ENCODE measurements at regions not wholly inside any gene's neighbourhood (a gene's known extent, or its start where the extent isn't known, plus 50 kb on each side); places are given as distances from the start of the nearest gene placed in this dataset.

GRCh38 chr19:29417048-29417447 lies 108.7 kb upstream of the VSTM2B start:
- Histone ChIP-seq H3K9ac (ENCODE audit: low read length) (no peak overlapping the region), H3K4me1 (ENCODE audit: control insufficient read depth in 2 of 2, insufficient read depth in 2 of 2, low read length in 2 of 2) (no peaks in the 10 kb centered on the region), H3K4me2 (replicated peaks; ENCODE audit: low read depth, low read length, poor library complexity, severe bottlenecking) (no peak overlapping the region), H3K27ac (ENCODE audit: low read length in 2 of 2) (no peak overlapping the region), H2AFZ (ENCODE audit: insufficient read depth, low read depth, low read length, poor library complexity, severe bottlenecking) (no peak overlapping the region), H3K9me3 (ENCODE audit: control extremely low read depth in 1 of 3, control insufficient read depth in 2 of 3, insufficient read depth in 1 of 3, low read length in 2 of 3) (peaks cover 0 to 38% (median 0%) of the 10 kb centered on the region in 3 donors), H3K27me3 (replicated peaks in 1 of 4; ENCODE audit: control extremely low read depth in 1 of 4, control insufficient read depth in 3 of 4, insufficient read depth in 4 of 4, low read length in 3 of 4) (no peaks in the 10 kb centered on the region), H3K36me3 (replicated peaks in 1 of 2; ENCODE audit: control extremely low read depth in 1 of 2, control insufficient read depth in 1 of 2, extremely low read depth in 1 of 2, insufficient read depth in 2 of 2, low read length in 1 of 2) (no peaks in the 10 kb centered on the region), H3K4me3 (ENCODE audit: control extremely low read depth in 1 of 5, extremely low read depth in 1 of 5, insufficient read depth in 1 of 5, low read depth in 2 of 5, low read length in 4 of 5) (no peak overlapping the region), H3K79me2 (ENCODE audit: control insufficient read depth, insufficient read depth, low read length) (no peaks in the 10 kb centered on the region), H4K20me1 (ENCODE audit: control insufficient read depth, insufficient read depth, low read length, poor library complexity, severe bottlenecking) (no peaks in the 10 kb centered on the region)
- H3K9me3 Mint-ChIP-seq (ENCODE audit: insufficient read depth), result peaks cover 3% of the 10 kb centered on the region
- H3K4me3 Mint-ChIP-seq, result no peak overlapping the region
- WGBS (ENCODE audit: insufficient coverage), result 100% methylated on average over 2 of the region's 4 CpGs
- ATAC-seq (ENCODE audit: low read depth) (no peak), DNase-seq (no peak)
- POLR2A ChIA-PET, result no interaction called here
- no peaks in the 10 kb centered on the region for H3K4me1 Mint-ChIP-seq
- no peaks in the 10 kb centered on the region for H3K27me3 Mint-ChIP-seq
- CTCF ChIA-PET, result no interaction called here
- TF ChIP-seq EZH2 (IDR thresholded peaks at IDR 0.05; ENCODE audit: borderline replicate concordance, insufficient read depth, low read depth, low read length, poor library complexity, severe bottlenecking), result no peak
- no peak for TF ChIP-seq CTCF (IDR thresholded peaks at IDR 0.05)
- intact Hi-C loops (cut with micrococcal nuclease), result no loop called here
- no peak overlapping the region for H3K27ac Mint-ChIP-seq

GRCh38 chr19:29418201-29418600 lies 107.6 kb upstream of the VSTM2B start:
- intact Hi-C loops (cut with micrococcal nuclease), result no loop called here
- Mint-ChIP-seq H3K4me3 (no peak overlapping the region), H3K27ac (no peak overlapping the region), H3K27me3 (no peaks in the 10 kb centered on the region), H3K9me3 (ENCODE audit: insufficient read depth) (peaks cover 3% of the 10 kb centered on the region), H3K4me1 (no peaks in the 10 kb centered on the region)
- POLR2A ChIA-PET, result no interaction called here
- H4K20me1 ChIP-seq (ENCODE audit: control insufficient read depth, insufficient read depth, low read length, poor library complexity, severe bottlenecking), result no peaks in the 10 kb centered on the region
- DNase-seq (no peak), ATAC-seq (ENCODE audit: low read depth) (no peak)
- no peak for TF ChIP-seq CTCF (IDR thresholded peaks at IDR 0.05)
- TF ChIP-seq EZH2 (IDR thresholded peaks at IDR 0.05; ENCODE audit: borderline replicate concordance, insufficient read depth, low read depth, low read length, poor library complexity, severe bottlenecking), result no peak
- H3K9me3 ChIP-seq (ENCODE audit: control extremely low read depth in 1 of 3, control insufficient read depth in 2 of 3, insufficient read depth in 1 of 3, low read length in 2 of 3), result peaks cover 0 to 45% (median 0%) of the 10 kb centered on the region in 3 donors
- H3K4me2 ChIP-seq (replicated peaks; ENCODE audit: low read depth, low read length, poor library complexity, severe bottlenecking), result no peak overlapping the region
- no peaks in the 10 kb centered on the region for H3K79me2 ChIP-seq (ENCODE audit: control insufficient read depth, insufficient read depth, low read length)
- 89% methylated on average over 13 of the region's 13 CpGs for WGBS (ENCODE audit: insufficient coverage)
- no peaks in the 10 kb centered on the region for H3K4me1 ChIP-seq (ENCODE audit: control insufficient read depth in 2 of 2, insufficient read depth in 2 of 2, low read length in 2 of 2)
- no peaks in the 10 kb centered on the region for H3K36me3 ChIP-seq (replicated peaks in 1 of 2; ENCODE audit: control extremely low read depth in 1 of 2, control insufficient read depth in 1 of 2, extremely low read depth in 1 of 2, insufficient read depth in 2 of 2, low read length in 1 of 2)
- no peak overlapping the region for H3K4me3 ChIP-seq (ENCODE audit: control extremely low read depth in 1 of 5, extremely low read depth in 1 of 5, insufficient read depth in 1 of 5, low read depth in 2 of 5, low read length in 4 of 5)
- no peak overlapping the region for H3K27ac ChIP-seq (ENCODE audit: low read length in 2 of 2)
- CTCF ChIA-PET, result no interaction called here
- H3K9ac ChIP-seq (ENCODE audit: low read length), result no peak overlapping the region
- H2AFZ ChIP-seq (ENCODE audit: insufficient read depth, low read depth, low read length, poor library complexity, severe bottlenecking), result no peak overlapping the region
- H3K27me3 ChIP-seq (replicated peaks in 1 of 4; ENCODE audit: control extremely low read depth in 1 of 4, control insufficient read depth in 3 of 4, insufficient read depth in 4 of 4, low read length in 3 of 4), result no peaks in the 10 kb centered on the region
